ENCODE measurements at regions not wholly inside any gene's neighbourhood (a gene's known extent, or its start where the extent isn't known, plus 50 kb on each side); places are given as distances from the start of the nearest gene placed in this dataset.

DNA sequence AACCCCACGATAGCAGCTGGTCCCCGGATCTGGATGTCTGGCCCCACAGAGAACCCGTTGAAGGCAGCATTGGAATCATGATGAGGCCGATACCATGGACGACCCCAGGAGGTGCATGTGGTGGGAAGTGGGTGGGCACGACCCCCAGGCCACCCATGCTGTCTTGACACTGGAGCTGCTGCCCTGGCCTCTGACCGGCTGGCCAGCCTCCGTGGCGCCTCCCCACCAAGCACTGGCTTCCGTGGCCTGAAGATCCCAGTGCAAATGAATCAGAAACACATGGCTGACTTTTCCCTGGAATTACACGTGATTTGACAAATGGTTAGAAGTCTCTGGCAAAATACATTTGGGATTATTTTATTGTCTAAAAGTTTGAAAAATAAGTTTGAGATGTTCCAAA is 259.0 kb upstream of the IRX1 start (continued):
- TF ChIP-seq, protein P1, sequence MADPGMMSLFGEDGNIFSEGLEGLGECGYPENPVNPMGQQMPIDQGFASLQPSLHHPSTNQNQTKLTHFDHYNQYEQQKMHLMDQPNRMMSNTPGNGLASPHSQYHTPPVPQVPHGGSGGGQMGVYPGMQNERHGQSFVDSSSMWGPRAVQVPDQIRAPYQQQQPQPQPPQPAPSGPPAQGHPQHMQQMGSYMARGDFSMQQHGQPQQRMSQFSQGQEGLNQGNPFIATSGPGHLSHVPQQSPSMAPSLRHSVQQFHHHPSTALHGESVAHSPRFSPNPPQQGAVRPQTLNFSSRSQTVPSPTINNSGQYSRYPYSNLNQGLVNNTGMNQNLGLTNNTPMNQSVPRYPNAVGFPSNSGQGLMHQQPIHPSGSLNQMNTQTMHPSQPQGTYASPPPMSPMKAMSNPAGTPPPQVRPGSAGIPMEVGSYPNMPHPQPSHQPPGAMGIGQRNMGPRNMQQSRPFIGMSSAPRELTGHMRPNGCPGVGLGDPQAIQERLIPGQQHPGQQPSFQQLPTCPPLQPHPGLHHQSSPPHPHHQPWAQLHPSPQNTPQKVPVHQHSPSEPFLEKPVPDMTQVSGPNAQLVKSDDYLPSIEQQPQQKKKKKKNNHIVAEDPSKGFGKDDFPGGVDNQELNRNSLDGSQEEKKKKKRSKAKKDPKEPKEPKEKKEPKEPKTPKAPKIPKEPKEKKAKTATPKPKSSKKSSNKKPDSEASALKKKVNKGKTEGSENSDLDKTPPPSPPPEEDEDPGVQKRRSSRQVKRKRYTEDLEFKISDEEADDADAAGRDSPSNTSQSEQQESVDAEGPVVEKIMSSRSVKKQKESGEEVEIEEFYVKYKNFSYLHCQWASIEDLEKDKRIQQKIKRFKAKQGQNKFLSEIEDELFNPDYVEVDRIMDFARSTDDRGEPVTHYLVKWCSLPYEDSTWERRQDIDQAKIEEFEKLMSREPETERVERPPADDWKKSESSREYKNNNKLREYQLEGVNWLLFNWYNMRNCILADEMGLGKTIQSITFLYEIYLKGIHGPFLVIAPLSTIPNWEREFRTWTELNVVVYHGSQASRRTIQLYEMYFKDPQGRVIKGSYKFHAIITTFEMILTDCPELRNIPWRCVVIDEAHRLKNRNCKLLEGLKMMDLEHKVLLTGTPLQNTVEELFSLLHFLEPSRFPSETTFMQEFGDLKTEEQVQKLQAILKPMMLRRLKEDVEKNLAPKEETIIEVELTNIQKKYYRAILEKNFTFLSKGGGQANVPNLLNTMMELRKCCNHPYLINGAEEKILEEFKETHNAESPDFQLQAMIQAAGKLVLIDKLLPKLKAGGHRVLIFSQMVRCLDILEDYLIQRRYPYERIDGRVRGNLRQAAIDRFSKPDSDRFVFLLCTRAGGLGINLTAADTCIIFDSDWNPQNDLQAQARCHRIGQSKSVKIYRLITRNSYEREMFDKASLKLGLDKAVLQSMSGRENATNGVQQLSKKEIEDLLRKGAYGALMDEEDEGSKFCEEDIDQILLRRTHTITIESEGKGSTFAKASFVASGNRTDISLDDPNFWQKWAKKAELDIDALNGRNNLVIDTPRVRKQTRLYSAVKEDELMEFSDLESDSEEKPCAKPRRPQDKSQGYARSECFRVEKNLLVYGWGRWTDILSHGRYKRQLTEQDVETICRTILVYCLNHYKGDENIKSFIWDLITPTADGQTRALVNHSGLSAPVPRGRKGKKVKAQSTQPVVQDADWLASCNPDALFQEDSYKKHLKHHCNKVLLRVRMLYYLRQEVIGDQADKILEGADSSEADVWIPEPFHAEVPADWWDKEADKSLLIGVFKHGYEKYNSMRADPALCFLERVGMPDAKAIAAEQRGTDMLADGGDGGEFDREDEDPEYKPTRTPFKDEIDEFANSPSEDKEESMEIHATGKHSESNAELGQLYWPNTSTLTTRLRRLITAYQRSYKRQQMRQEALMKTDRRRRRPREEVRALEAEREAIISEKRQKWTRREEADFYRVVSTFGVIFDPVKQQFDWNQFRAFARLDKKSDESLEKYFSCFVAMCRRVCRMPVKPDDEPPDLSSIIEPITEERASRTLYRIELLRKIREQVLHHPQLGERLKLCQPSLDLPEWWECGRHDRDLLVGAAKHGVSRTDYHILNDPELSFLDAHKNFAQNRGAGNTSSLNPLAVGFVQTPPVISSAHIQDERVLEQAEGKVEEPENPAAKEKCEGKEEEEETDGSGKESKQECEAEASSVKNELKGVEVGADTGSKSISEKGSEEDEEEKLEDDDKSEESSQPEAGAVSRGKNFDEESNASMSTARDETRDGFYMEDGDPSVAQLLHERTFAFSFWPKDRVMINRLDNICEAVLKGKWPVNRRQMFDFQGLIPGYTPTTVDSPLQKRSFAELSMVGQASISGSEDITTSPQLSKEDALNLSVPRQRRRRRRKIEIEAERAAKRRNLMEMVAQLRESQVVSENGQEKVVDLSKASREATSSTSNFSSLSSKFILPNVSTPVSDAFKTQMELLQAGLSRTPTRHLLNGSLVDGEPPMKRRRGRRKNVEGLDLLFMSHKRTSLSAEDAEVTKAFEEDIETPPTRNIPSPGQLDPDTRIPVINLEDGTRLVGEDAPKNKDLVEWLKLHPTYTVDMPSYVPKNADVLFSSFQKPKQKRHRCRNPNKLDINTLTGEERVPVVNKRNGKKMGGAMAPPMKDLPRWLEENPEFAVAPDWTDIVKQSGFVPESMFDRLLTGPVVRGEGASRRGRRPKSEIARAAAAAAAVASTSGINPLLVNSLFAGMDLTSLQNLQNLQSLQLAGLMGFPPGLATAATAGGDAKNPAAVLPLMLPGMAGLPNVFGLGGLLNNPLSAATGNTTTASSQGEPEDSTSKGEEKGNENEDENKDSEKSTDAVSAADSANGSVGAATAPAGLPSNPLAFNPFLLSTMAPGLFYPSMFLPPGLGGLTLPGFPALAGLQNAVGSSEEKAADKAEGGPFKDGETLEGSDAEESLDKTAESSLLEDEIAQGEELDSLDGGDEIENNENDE (IDR thresholded peaks at IDR 0.05; ENCODE audit: insufficient replicate concordance, low read length): no peak
- TF ChIP-seq EGR1 (IDR thresholded peaks at IDR 0.05; ENCODE audit: borderline replicate concordance, low read depth, low read length) (no peak), SAP30 (IDR thresholded peaks at IDR 0.05; ENCODE audit: insufficient read depth, insufficient replicate concordance, low read length) (no peak), POLR2A (IDR thresholded peaks at IDR 0.05; ENCODE audit: control extremely low read depth in 1 of 2, low read depth in 2 of 2, low read length in 2 of 2) (no peak), PHF8 (conservative IDR thresholded peaks at IDR 0.05; ENCODE audit: low read depth, low read length) (no peak), NANOG (IDR thresholded peaks at IDR 0.05; ENCODE audit: insufficient read depth, low read depth, low read length, poor library complexity, severe bottlenecking) (no peak), EZH2 (IDR thresholded peaks at IDR 0.05; ENCODE audit: low read depth, low read length, severe bottlenecking) (no peak), CBX5 (IDR thresholded peaks at IDR 0.05; ENCODE audit: low read depth, low read length) (no peak), EP300 (IDR thresholded peaks at IDR 0.05; ENCODE audit: borderline replicate concordance in 1 of 2, low read depth in 2 of 2, low read length in 2 of 2) (no peak), CHD2 (IDR thresholded peaks at IDR 0.05; ENCODE audit: low read length) (no peak), NRF1 (IDR thresholded peaks at IDR 0.05; ENCODE audit: low read depth, low read length) (no peak)
